HepG2 (cell line): ENCODE measurements at regions not wholly inside any gene's neighbourhood (a gene's known extent, or its start where the extent isn't known, plus 50 kb on each side); places are given as distances from the start of the nearest gene placed in this dataset.

ENCODE experiments used
- ATAC-seq: fragments of 200-7000 bp; cut with Tn5 transposase; 3 replicates; pipeline ENCODE4 v1.9.1; 2020; ENCODE audit warnings: mild to moderate bottlenecking, moderate library complexity
- BruUV-seq: library from RNA; stranded (reverse); fragments of 400-500 nt; replicated peaks from 2 replicates; lab custom pipeline; 2021; lab: Mats Ljungman, UMichigan
- CTCF ChIA-PET: fragments of 300-600 bp; formaldehyde crosslinking; extraction: SDS; loops from one replicate; lab custom pipeline; 2021; ENCODE audit warnings: low total read pairs, inconsistent platforms, low intra/inter-chr PET ratio; lab: Yijun Ruan, JAX
- POLR2A ChIA-PET: fragments of 350-600 bp; sonication (Branson Sonifier 250); formaldehyde crosslinking; loops from one replicate; lab custom pipeline; 2020; ENCODE audit warnings: antibody characterized with exemption, inconsistent platforms; lab: Yijun Ruan, JAX
- DNase-seq: peaks from one replicate; pipeline ENCODE4 v3.0.0-alpha.2; 2015; ENCODE audit warnings: low spot score
- FAIRE-seq: peaks from 3 replicates; lab custom pipeline; 2011; peaks lifted over from hg19 to GRCh38; lab: Jason Lieb, UNC
- H2AFZ ChIP-seq: one replicate; pipeline ENCODE4 v1.6.1; 2011; ENCODE audit warnings: low read length, inconsistent platforms
- H3K27ac ChIP-seq: fragments of 300-600 bp; 3 replicates; pipeline ENCODE4 v1.8.0; 2011; ENCODE audit warnings: mixed run types, mild to moderate bottlenecking, mixed read lengths, low read length, inconsistent platforms; ENCODE audit not compliant: insufficient read depth; ENCODE audit errors: extremely low read length
- H3K27me3 ChIP-seq, 2 experiments: fragments of 200-600 bp in 1 of 2; 2 replicates in 1 of 2; 3 replicates in 1 of 2; pipeline versions ENCODE4 v1.6.0 to v1.8.0; 2011; ENCODE audit warnings: low read length in 2 of 2, mild to moderate bottlenecking in 2 of 2, moderate library complexity in 2 of 2, inconsistent platforms in 1 of 2; ENCODE audit not compliant: insufficient read depth in 2 of 2, control insufficient read depth in 1 of 2
- H3K36me3 ChIP-seq, 2 experiments: fragments of 200-600 bp in 1 of 2; replicated peaks in 1 of 2; 2 replicates in 1 of 2; 3 replicates in 1 of 2; pipeline versions ENCODE4 v1.5.1 to v1.8.0; 2011; ENCODE audit warnings: low read length in 2 of 2, inconsistent platforms in 1 of 2; ENCODE audit not compliant: insufficient read depth in 2 of 2, control insufficient read depth in 1 of 2
- H3K4me1 ChIP-seq: 2 replicates; pipeline ENCODE4 v1.5.1; 2012; ENCODE audit warnings: low read length, inconsistent platforms; ENCODE audit not compliant: insufficient read depth
- H3K4me2 ChIP-seq: 2 replicates; pipeline ENCODE4 v1.6.0; 2011; ENCODE audit warnings: low read depth, low read length, inconsistent platforms
- H3K4me3 ChIP-seq, 3 experiments: fragments of 200-600 bp in 1 of 3; sonication (generic), shearing (Covaris generic) in 1 of 3; replicated peaks in 1 of 3; 2 replicates each; pipeline ENCODE4 v1.5.1; 2011 to 2016; ENCODE audit warnings: low read length in 3 of 3, inconsistent platforms in 2 of 3, low read depth in 2 of 3, mild to moderate bottlenecking in 2 of 3, control low read depth in 1 of 3, mixed read lengths in 1 of 3; ENCODE audit not compliant: insufficient read depth in 1 of 3
- H3K79me2 ChIP-seq: one replicate; pipeline ENCODE4 v1.6.1; 2011; ENCODE audit warnings: low read length, inconsistent platforms; ENCODE audit not compliant: insufficient read depth
- H3K9ac ChIP-seq: 2 replicates; pipeline ENCODE4 v1.6.0; 2011; ENCODE audit warnings: mild to moderate bottlenecking, low read depth, low read length, inconsistent platforms; ENCODE audit not compliant: insufficient read depth
- H3K9me3 ChIP-seq: 2 replicates; pipeline ENCODE4 v1.5.1; 2012; ENCODE audit warnings: mild to moderate bottlenecking, low read length
- H4K20me1 ChIP-seq: 2 replicates; pipeline ENCODE4 v1.6.0; 2011; ENCODE audit warnings: inconsistent platforms, mild to moderate bottlenecking, low read length, moderate library complexity; ENCODE audit not compliant: insufficient read depth
- CCDC6 ChIP-seq: sonication (generic); formaldehyde crosslinking; IDR thresholded peaks from 2 replicates; pipeline ENCODE4 v1.8.1; 2022; ENCODE audit warnings: mild to moderate bottlenecking, missing genetic modification reagents, moderate library complexity
- CREBL2 ChIP-seq: sonication (generic); formaldehyde crosslinking; IDR thresholded peaks from 2 replicates; pipeline ENCODE4 v1.8.1; 2023; ENCODE audit warnings: missing genetic modification reagents, mild to moderate bottlenecking, borderline replicate concordance
- GFI1 ChIP-seq: sonication (generic); formaldehyde crosslinking; IDR thresholded peaks from 2 replicates; pipeline ENCODE4 v1.5.0; 2020; ENCODE audit warnings: missing genetic modification reagents, mild to moderate bottlenecking, borderline replicate concordance
- MIER3 ChIP-seq: IDR thresholded peaks from 2 replicates; pipeline ENCODE4 v1.6.1; 2016; ENCODE audit warnings: missing compliant biosample characterization, borderline replicate concordance
- PAX8 ChIP-seq: sonication (generic); formaldehyde crosslinking; IDR thresholded peaks from 2 replicates; pipeline ENCODE4 v1.8.0; 2022; ENCODE audit warnings: mild to moderate bottlenecking, missing genetic modification reagents, borderline replicate concordance
- ZNF138 ChIP-seq: sonication (generic); formaldehyde crosslinking; IDR thresholded peaks from 2 replicates; pipeline ENCODE4 v1.5.0; 2020; ENCODE audit warnings: mild to moderate bottlenecking, low read depth, missing genetic modification reagents
- ZNF780A ChIP-seq: sonication (generic); formaldehyde crosslinking; IDR thresholded peaks from 2 replicates; pipeline ENCODE4 v1.8.0; 2022; ENCODE audit warnings: mild to moderate bottlenecking, missing genetic modification reagents, moderate library complexity
- WGBS: methylation state at CpG from one replicate; pipeline ENCODE4 v1.1.6; 2017; ENCODE audit warnings: low lambda C conversion rate; 5-methylcytosine and 5-hydroxymethylcytosine counted together
- in situ Hi-C: cut with HindIII; loops from 2 replicates; pipeline ENCODE4 v1.10.0; 2017; ENCODE audit warnings: low pct_unique_long_range_greater_than_20kb; ENCODE audit not compliant: extremely low pct_ligation_motif_present
- intact Hi-C: fragments of 100-400 bp; cut with micrococcal nuclease; formaldehyde crosslinking; loops from one replicate; pipeline ENCODE4 v1.10.0; 2022; ENCODE audit not compliant: unreplicated experiment
- TF ChIP-seq, protein P1 (sequence below): sonication (generic); formaldehyde crosslinking; IDR thresholded peaks from 2 replicates; pipeline ENCODE4 v1.4.0; 2020; ENCODE audit warnings: missing genetic modification reagents
- TF ChIP-seq, protein P2 (sequence below): sonication (generic); formaldehyde crosslinking; IDR thresholded peaks from 2 replicates; pipeline ENCODE4 v1.4.0; 2020; ENCODE audit warnings: missing genetic modification reagents, mild to moderate bottlenecking, borderline replicate concordance
- TF ChIP-seq, protein P3 (sequence below): sonication (generic); formaldehyde crosslinking; IDR thresholded peaks from 2 replicates; pipeline ENCODE4 v1.9.0; 2021; ENCODE audit warnings: mild to moderate bottlenecking, missing genetic modification reagents

- Histone ChIP-seq H3K27me3 (no peaks in the 10 kb centered on the region; a peak in 1 of 5 replicates), H3K4me2 (no peak overlapping the region), H3K36me3 (no peaks in the 10 kb centered on the region), H3K79me2 (no peaks in the 10 kb centered on the region), H3K4me1 (no peaks in the 10 kb centered on the region), H3K9me3 (no peaks in the 10 kb centered on the region), H4K20me1 (no peaks in the 10 kb centered on the region), H3K27ac (no peak overlapping the region), H3K9ac (no peak overlapping the region), H3K4me3 (no peak overlapping the region), H2AFZ (no peak overlapping the region)
- intact Hi-C loops, result no loop called here
- no peak for FAIRE-seq
- CTCF ChIA-PET, result no interaction called here
- in situ Hi-C loops, result no loop called here
- BruUV-seq, result no TSS peak
- POLR2A ChIA-PET, result no interaction called here
- WGBS, result 0% methylated on average over 2 of the region's 5 CpGs
- TF ChIP-seq CCDC6 (CRISPR knock-in tag) (no peak), MIER3 (no peak), CREBL2 (CRISPR knock-in tag) (no peak), ZNF780A (CRISPR knock-in tag) (no peak), GFI1 (no peak), ZNF138 (no peak), PAX8 (CRISPR knock-in tag) (no peak)
- TF ChIP-seq, protein P1, sequence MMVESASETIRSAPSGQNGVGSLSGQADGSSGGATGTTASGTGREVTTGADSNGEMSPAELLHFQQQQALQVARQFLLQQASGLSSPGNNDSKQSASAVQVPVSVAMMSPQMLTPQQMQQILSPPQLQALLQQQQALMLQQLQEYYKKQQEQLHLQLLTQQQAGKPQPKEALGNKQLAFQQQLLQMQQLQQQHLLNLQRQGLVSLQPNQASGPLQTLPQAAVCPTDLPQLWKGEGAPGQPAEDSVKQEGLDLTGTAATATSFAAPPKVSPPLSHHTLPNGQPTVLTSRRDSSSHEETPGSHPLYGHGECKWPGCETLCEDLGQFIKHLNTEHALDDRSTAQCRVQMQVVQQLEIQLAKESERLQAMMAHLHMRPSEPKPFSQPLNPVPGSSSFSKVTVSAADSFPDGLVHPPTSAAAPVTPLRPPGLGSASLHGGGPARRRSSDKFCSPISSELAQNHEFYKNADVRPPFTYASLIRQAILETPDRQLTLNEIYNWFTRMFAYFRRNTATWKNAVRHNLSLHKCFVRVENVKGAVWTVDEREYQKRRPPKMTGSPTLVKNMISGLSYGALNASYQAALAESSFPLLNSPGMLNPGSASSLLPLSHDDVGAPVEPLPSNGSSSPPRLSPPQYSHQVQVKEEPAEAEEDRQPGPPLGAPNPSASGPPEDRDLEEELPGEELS (CRISPR knock-in tag), result no peak
- TF ChIP-seq, protein P2, sequence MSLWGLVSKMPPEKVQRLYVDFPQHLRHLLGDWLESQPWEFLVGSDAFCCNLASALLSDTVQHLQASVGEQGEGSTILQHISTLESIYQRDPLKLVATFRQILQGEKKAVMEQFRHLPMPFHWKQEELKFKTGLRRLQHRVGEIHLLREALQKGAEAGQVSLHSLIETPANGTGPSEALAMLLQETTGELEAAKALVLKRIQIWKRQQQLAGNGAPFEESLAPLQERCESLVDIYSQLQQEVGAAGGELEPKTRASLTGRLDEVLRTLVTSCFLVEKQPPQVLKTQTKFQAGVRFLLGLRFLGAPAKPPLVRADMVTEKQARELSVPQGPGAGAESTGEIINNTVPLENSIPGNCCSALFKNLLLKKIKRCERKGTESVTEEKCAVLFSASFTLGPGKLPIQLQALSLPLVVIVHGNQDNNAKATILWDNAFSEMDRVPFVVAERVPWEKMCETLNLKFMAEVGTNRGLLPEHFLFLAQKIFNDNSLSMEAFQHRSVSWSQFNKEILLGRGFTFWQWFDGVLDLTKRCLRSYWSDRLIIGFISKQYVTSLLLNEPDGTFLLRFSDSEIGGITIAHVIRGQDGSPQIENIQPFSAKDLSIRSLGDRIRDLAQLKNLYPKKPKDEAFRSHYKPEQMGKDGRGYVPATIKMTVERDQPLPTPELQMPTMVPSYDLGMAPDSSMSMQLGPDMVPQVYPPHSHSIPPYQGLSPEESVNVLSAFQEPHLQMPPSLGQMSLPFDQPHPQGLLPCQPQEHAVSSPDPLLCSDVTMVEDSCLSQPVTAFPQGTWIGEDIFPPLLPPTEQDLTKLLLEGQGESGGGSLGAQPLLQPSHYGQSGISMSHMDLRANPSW (CRISPR knock-in tag), result no peak
- TF ChIP-seq, protein P3, sequence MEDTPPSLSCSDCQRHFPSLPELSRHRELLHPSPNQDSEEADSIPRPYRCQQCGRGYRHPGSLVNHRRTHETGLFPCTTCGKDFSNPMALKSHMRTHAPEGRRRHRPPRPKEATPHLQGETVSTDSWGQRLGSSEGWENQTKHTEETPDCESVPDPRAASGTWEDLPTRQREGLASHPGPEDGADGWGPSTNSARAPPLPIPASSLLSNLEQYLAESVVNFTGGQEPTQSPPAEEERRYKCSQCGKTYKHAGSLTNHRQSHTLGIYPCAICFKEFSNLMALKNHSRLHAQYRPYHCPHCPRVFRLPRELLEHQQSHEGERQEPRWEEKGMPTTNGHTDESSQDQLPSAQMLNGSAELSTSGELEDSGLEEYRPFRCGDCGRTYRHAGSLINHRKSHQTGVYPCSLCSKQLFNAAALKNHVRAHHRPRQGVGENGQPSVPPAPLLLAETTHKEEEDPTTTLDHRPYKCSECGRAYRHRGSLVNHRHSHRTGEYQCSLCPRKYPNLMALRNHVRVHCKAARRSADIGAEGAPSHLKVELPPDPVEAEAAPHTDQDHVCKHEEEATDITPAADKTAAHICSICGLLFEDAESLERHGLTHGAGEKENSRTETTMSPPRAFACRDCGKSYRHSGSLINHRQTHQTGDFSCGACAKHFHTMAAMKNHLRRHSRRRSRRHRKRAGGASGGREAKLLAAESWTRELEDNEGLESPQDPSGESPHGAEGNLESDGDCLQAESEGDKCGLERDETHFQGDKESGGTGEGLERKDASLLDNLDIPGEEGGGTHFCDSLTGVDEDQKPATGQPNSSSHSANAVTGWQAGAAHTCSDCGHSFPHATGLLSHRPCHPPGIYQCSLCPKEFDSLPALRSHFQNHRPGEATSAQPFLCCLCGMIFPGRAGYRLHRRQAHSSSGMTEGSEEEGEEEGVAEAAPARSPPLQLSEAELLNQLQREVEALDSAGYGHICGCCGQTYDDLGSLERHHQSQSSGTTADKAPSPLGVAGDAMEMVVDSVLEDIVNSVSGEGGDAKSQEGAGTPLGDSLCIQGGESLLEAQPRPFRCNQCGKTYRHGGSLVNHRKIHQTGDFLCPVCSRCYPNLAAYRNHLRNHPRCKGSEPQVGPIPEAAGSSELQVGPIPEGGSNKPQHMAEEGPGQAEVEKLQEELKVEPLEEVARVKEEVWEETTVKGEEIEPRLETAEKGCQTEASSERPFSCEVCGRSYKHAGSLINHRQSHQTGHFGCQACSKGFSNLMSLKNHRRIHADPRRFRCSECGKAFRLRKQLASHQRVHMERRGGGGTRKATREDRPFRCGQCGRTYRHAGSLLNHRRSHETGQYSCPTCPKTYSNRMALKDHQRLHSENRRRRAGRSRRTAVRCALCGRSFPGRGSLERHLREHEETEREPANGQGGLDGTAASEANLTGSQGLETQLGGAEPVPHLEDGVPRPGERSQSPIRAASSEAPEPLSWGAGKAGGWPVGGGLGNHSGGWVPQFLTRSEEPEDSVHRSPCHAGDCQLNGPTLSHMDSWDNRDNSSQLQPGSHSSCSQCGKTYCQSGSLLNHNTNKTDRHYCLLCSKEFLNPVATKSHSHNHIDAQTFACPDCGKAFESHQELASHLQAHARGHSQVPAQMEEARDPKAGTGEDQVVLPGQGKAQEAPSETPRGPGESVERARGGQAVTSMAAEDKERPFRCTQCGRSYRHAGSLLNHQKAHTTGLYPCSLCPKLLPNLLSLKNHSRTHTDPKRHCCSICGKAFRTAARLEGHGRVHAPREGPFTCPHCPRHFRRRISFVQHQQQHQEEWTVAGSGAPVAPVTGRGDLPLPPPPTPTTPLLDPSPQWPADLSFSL (CRISPR knock-in tag), result no peak
- no peak for DNase-seq
- ATAC-seq, result no peak
Measured at GRCh38 chr5:17430241-17430640, 67.8 kb upstream of the TAF11L2 start.
